GM23248 (cell line): ENCODE measurements at regions not wholly inside any gene's neighbourhood (a gene's known extent, or its start where the extent isn't known, plus 50 kb on each side); places are given as distances from the start of the nearest gene placed in this dataset.

Source experiments
- EZH2 ChIP-seq: fragments of 200-600 bp; sonication (generic); IDR thresholded peaks from 2 replicates; pipeline ENCODE4 v1.6.1; 2018; ENCODE audit warnings: antibody characterized with exemption, mild to moderate bottlenecking; ENCODE audit not compliant: insufficient read depth, poor library complexity, severe bottlenecking
- EZH2phosphoT487 ChIP-seq: fragments of 200-600 bp; sonication (generic); IDR thresholded peaks from 2 replicates; pipeline ENCODE4 v1.6.1; 2018; ENCODE audit warnings: antibody characterized with exemption, moderate library complexity, mild to moderate bottlenecking, low read depth; ENCODE audit not compliant: insufficient read depth

- TF ChIP-seq EZH2 (no peak), EZH2phosphoT487 (no peak)
Measured at GRCh38 chr15:35850284-35850683, 304.3 kb upstream of the DPH6 start.
